PC-9 (cell line): ENCODE measurements at regions not wholly inside any gene's neighbourhood (a gene's known extent, or its start where the extent isn't known, plus 50 kb on each side); places are given as distances from the start of the nearest gene placed in this dataset.

Experiments
- BruUV-seq: library from RNA; stranded (reverse); fragments of 400-500 nt; replicated peaks from 2 replicates; lab custom pipeline; 2021; lab: Mats Ljungman, UMichigan
- CTCF ChIA-PET: fragments of 300-600 bp; sonication (Branson Sonifier 250); formaldehyde crosslinking; loops from one replicate; lab custom pipeline; 2022; ENCODE audit warnings: antibody characterized with exemption; lab: Charles Lee
- POLR2A ChIA-PET: fragments of 300-600 bp; sonication (Branson Sonifier 250); formaldehyde crosslinking; loops from one replicate; lab custom pipeline; 2022; ENCODE audit warnings: antibody characterized with exemption; ENCODE audit not compliant: unreplicated experiment; lab: Charles Lee
- DNase-seq, 2 experiments: peaks; one replicate each; pipeline versions ENCODE4 v3.0.0 to v3.0.0-alpha.2; 2015 to 2022; ENCODE audit warnings: mixed read lengths in 1 of 2
- H2AFZ ChIP-seq: fragments of 200-600 bp; sonication (generic); 2 replicates; pipeline ENCODE4 v1.8.1; 2017; ENCODE audit warnings: antibody characterized with exemption
- H3F3A ChIP-seq: fragments of 200-600 bp; sonication (generic); 2 replicates; pipeline ENCODE4 v1.8.1; 2017; ENCODE audit warnings: antibody characterized with exemption, mild to moderate bottlenecking, low read depth; ENCODE audit not compliant: insufficient read depth
- H3K27ac ChIP-seq: fragments of 200-600 bp; sonication (generic); 2 replicates; pipeline ENCODE4 v1.6.1; 2016; ENCODE audit warnings: mixed run types
- H3K27me3 ChIP-seq: fragments of 200-600 bp; sonication (generic); 2 replicates; pipeline ENCODE4 v1.6.1; 2016; ENCODE audit warnings: low read depth, mixed run types; ENCODE audit not compliant: insufficient read depth
- H3K36me3 ChIP-seq: fragments of 200-600 bp; sonication (generic); 2 replicates; pipeline ENCODE4 v1.6.1; 2016; ENCODE audit warnings: low read depth, mixed run types
- H3K4me1 ChIP-seq: fragments of 200-600 bp; sonication (generic); replicated peaks from 2 replicates; pipeline ENCODE4 v1.6.1; 2016; ENCODE audit warnings: mixed run types; ENCODE audit not compliant: insufficient read depth
- H3K4me2 ChIP-seq: fragments of 200-600 bp; sonication (generic); 2 replicates; pipeline ENCODE4 v1.6.1; 2017; ENCODE audit warnings: mixed run types
- H3K4me3 ChIP-seq: fragments of 200-600 bp; sonication (generic); 2 replicates; pipeline ENCODE4 v1.6.1; 2016; ENCODE audit warnings: mixed run types
- H3K79me2 ChIP-seq: fragments of 200-600 bp; sonication (generic); 2 replicates; pipeline ENCODE4 v1.6.1; 2017; ENCODE audit warnings: low read depth, mixed run types
- H3K9me2 ChIP-seq: fragments of 200-600 bp; sonication (generic); 2 replicates; pipeline ENCODE4 v1.8.1; 2017; ENCODE audit warnings: mild to moderate bottlenecking; ENCODE audit not compliant: insufficient read depth
- H3K9me3 ChIP-seq: fragments of 200-600 bp; sonication (generic); 2 replicates; pipeline ENCODE4 v1.8.1; 2016; ENCODE audit warnings: low read depth; ENCODE audit not compliant: insufficient read depth
- H4K20me1 ChIP-seq: fragments of 200-600 bp; sonication (generic); 2 replicates; pipeline ENCODE4 v1.8.1; 2017; ENCODE audit not compliant: insufficient read depth
- EZH2 ChIP-seq: fragments of 200-600 bp; sonication (generic); IDR thresholded peaks from 2 replicates; pipeline ENCODE4 v1.8.0; 2017; ENCODE audit warnings: antibody characterized with exemption, low read depth
- intact Hi-C: fragments of 100-400 bp; cut with micrococcal nuclease; formaldehyde crosslinking; loops from one replicate; pipeline ENCODE4 v1.10.0; 2022; ENCODE audit not compliant: unreplicated experiment
- TF ChIP-seq, protein P1 (sequence below): fragments of 200-600 bp; sonication (generic); conservative IDR thresholded peaks from 2 replicates; pipeline ENCODE4 v1.6.1; 2017; ENCODE audit warnings: mixed run types, antibody characterized with exemption, mild to moderate bottlenecking, moderate library complexity

DNA sequence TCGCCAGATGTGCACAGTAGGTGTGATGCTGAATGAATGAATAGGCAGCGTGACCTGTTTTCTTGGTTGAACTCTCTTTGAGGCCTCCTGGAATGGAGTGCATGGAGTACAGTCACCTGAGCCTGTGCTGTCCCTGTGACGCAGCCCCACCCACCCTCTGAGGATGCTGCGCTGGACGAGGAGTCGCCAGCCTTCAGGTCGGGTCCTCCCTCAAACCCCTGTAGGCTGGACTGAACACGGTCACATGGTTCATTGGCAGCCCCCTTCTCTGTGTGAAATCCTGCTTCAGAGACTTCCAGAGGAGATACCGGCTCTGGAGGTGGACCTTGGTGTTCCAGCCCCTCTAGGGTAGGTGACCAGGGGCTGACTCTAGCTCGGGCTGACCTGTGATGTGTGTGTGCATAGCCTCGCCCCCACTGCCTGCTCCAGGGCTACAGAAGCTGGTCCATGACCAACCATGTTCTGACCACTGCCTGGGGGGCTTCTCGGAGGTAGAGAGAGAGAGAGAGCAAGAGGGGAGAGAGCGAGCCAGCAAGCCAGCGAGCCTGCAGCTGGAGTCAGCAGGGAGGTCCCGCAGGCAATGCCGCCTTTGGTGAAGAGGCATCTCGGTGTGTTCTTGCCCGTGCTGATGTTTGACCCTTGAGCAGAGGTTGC is 158.0 kb upstream of the RTL1 start:
- POLR2A ChIA-PET, result no interaction called here
- no peak overlapping the region for H3K4me3 ChIP-seq
- no peaks in the 10 kb centered on the region for H3K4me1 ChIP-seq
- peaks cover 83% of the 10 kb centered on the region for H3K27me3 ChIP-seq
- no peak overlapping the region for H3K27ac ChIP-seq
- DNase-seq, result no peak
- no peak overlapping the region for H2AFZ ChIP-seq
- H3K36me3 ChIP-seq, result no peaks in the 10 kb centered on the region
- intact Hi-C loops, result no loop called here
- no peaks in the 10 kb centered on the region for H3K9me3 ChIP-seq
- TF ChIP-seq, protein P1, sequence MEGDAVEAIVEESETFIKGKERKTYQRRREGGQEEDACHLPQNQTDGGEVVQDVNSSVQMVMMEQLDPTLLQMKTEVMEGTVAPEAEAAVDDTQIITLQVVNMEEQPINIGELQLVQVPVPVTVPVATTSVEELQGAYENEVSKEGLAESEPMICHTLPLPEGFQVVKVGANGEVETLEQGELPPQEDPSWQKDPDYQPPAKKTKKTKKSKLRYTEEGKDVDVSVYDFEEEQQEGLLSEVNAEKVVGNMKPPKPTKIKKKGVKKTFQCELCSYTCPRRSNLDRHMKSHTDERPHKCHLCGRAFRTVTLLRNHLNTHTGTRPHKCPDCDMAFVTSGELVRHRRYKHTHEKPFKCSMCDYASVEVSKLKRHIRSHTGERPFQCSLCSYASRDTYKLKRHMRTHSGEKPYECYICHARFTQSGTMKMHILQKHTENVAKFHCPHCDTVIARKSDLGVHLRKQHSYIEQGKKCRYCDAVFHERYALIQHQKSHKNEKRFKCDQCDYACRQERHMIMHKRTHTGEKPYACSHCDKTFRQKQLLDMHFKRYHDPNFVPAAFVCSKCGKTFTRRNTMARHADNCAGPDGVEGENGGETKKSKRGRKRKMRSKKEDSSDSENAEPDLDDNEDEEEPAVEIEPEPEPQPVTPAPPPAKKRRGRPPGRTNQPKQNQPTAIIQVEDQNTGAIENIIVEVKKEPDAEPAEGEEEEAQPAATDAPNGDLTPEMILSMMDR, result no peak
- TF ChIP-seq EZH2, result no peak
- no peaks in the 10 kb centered on the region for H3K9me2 ChIP-seq
- H4K20me1 ChIP-seq, result no peaks in the 10 kb centered on the region
- BruUV-seq, result no TSS peak
- CTCF ChIA-PET, result no interaction called here
- no peaks in the 10 kb centered on the region for H3K79me2 ChIP-seq
- H3K4me2 ChIP-seq, result no peak overlapping the region
- no peaks in the 10 kb centered on the region for H3F3A ChIP-seq

DNA sequence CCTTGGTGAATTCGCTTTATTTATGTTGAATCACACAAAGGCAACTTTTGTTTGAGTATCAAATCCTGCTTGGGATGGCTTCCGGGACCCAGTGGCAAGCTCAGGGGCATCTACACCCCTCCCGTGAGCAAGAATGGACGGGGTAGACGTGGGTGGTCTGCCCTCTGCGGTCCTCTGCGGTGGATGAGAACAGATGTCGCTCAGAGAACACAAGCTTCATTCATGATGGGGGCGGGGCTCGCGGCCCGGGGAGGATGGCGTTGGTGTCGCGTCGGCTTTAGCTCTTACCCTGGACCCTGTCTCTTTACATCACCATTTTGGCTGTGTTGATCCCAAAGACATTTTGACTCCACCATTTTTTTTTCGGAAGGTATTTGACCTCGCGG is 158.5 kb upstream of the RTL1 start:
- H3K27ac ChIP-seq, result no peak overlapping the region
- DNase-seq, result no peak
- no peaks in the 10 kb centered on the region for H3K9me3 ChIP-seq
- CTCF ChIA-PET, result no interaction called here
- H3K27me3 ChIP-seq, result peaks cover 83% of the 10 kb centered on the region
- no peaks in the 10 kb centered on the region for H3F3A ChIP-seq
- H3K79me2 ChIP-seq, result no peaks in the 10 kb centered on the region
- TF ChIP-seq, protein P1, result no peak
- no peak for TF ChIP-seq EZH2
- no peaks in the 10 kb centered on the region for H3K36me3 ChIP-seq
- H4K20me1 ChIP-seq, result no peaks in the 10 kb centered on the region
- no peaks in the 10 kb centered on the region for H3K4me1 ChIP-seq
- H3K4me2 ChIP-seq, result no peak overlapping the region
- H3K4me3 ChIP-seq, result no peak overlapping the region
- POLR2A ChIA-PET, result no interaction called here
- no peak overlapping the region for H2AFZ ChIP-seq
- intact Hi-C loops, result no loop called here
- no TSS peak for BruUV-seq
- H3K9me2 ChIP-seq, result no peaks in the 10 kb centered on the region

DNA sequence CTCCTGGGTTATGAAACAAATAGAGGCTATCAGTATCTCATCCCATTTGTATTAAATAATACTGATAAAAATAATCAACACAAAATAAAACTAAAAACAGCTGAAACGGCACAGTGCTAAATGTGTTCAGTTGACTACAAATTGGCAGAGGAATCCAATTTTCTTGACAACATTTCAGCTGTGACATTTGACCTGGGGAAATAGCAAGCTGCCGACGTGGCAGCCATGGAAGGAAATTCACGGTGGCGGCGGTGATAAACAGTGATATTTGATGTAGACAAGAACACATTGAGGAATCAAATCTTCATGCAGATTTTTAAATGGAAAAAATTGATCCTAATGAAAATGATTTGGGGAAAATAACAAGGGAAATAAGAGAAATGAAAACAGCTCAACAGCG is 159.1 kb upstream of the RTL1 start:
- Histone ChIP-seq H3K4me3 (no peak overlapping the region), H3K36me3 (no peaks in the 10 kb centered on the region), H3K27me3 (peaks cover 84% of the 10 kb centered on the region), H4K20me1 (no peaks in the 10 kb centered on the region), H2AFZ (no peak overlapping the region), H3K4me2 (no peak overlapping the region), H3K9me2 (no peaks in the 10 kb centered on the region), H3K9me3 (no peaks in the 10 kb centered on the region), H3K79me2 (no peaks in the 10 kb centered on the region), H3K4me1 (no peaks in the 10 kb centered on the region), H3K27ac (no peak overlapping the region), H3F3A (no peaks in the 10 kb centered on the region)
- DNase-seq, result no peak
- POLR2A ChIA-PET, result no interaction called here
- no TSS peak for BruUV-seq
- CTCF ChIA-PET, result no interaction called here
- intact Hi-C loops, result no loop called here
- no peak for TF ChIP-seq EZH2
- TF ChIP-seq, protein P1, result no peak
